Fibroblast of gingiva (primary cell): ENCODE measurements at regions not wholly inside any gene's neighbourhood (a gene's known extent, or its start where the extent isn't known, plus 50 kb on each side); places are given as distances from the start of the nearest gene placed in this dataset.
A peak's percentile ranks its signal among the peaks of the same experiment; 100 is the strongest.
"Not testable (repeated sequence)": the region's sequence is repeated elsewhere in the genome, so short reads cannot be mapped to it uniquely, and the experiment has no call there.

ENCODE experiments used
- DNase-seq: peaks from one replicate; pipeline ENCODE4 v3.0.0-alpha.2; 2011; ENCODE audit warnings: low read depth

DNA sequence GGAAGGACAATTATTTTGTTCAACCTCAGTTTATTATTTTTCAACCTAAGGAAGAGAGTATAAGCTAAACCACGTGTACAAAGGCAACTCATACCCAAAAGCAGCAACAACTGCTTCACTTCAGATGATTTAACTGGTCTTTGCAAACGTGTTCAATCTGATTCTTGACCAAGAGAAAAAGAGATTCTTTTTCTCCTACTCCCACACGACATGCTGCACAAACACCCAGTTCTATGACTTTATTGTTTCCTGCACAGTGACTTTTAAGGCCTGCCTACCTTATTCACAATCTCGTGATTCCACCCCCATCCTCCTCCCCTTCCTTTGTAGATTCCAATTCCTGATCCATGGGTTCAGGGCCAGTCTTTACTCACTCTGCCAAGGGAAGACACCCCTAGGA is 1394.8 kb upstream of the ZEB2 start:
- DNase-seq, result no peak

- DNase-seq, result no peak
Observed at GRCh38 chr2:145910416-145910815, 1390.5 kb upstream of the ZEB2 start.

DNA sequence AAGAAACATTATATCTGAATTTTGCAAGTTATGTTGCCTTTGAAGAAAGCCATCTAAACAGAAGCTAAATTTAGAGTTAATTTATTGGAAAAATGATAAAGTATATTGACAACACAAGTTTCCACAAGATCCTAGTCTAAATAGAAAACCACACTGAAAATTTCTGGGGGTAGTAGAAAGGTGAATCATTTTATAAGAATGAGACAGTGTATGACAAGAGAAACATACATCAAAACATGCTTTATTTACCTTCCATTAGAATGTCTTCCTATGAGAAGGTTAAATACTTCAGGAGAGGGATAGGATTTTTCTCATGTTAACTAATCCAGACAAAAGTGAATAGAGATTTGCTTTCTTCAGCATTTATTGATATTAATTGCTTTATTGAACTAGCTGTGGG is 1389.8 kb upstream of the ZEB2 start:
- no peak for DNase-seq

DNA sequence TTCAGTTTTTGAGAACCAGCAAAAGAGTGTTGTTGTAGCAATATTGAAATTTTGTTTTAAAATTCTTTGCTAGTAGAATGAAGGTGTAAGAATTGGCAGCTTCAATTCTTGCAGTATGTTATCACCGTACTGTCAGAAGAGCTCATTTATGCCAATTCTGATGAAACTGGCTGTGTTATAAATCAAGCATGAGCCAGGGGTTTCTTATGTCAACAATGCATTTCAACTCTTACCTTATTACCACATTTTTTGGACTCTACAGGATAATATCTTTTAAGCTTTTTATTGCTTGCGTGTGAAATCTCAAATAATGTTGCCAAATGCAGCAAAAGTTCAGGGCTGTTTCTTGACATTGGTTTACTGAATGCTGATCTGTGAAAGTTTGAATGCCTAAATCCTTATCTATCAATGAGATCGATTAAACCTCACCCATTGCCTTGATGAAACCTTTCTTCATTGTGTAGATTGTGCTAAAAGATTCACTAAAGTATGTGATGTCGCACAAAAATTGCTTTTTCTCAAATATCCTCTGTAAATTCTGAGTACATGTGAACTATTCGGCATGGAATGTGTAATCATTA is 1389.3 kb upstream of the ZEB2 start:
- no peak for DNase-seq

GRCh38 chr2:145906354-145906753 is 1386.4 kb upstream of the ZEB2 start:
- no peak for DNase-seq

- no peak for DNase-seq
Observed at GRCh38 chr2:145905371-145905770, 1385.5 kb upstream of the ZEB2 start.

DNA sequence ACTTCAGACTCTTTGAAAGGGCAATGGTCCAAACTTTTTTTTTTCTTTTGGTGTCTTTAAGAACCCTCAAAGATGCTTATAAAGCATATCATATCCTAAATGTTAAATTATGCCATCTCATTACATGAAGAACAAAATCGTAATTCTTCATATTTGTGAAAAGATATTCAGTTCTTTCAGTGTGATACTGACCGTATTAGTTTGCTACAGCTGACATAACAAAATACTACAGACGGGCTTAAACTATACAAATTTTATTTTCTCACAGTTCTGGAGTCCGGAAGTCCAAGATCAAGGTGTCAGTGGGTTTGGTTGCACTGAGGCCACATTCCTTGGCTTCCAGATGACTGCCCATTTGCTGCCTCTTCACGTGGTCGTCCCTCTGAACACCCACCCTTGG is 1377.2 kb upstream of the ZEB2 start:
- no peak for DNase-seq

GRCh38 chr2:145887915-145888314 is 1368.0 kb upstream of the ZEB2 start:
- DNase-seq, result no peak

DNA sequence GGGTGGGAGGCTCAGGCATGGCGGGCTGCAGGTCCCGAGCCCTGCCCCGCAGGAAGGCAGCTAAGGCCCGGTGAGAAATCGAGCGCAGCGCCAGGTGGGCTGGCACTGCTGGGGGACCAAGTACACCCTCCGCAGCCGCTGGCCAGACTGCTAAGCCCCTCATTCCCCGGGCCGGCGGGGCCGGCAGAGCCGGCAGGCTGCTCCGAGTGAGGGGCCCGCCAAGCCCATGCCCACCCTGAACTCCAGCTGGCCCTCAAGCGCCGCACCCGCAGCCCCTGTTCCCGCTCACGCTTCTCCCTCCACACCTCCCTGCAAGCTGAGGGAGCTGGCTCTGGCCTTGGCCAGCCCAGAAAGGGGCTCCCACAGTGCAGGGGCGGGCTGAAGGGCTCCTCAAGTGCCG is 1361.1 kb upstream of the ZEB2 start:
- not testable (repeated sequence) for DNase-seq

DNA sequence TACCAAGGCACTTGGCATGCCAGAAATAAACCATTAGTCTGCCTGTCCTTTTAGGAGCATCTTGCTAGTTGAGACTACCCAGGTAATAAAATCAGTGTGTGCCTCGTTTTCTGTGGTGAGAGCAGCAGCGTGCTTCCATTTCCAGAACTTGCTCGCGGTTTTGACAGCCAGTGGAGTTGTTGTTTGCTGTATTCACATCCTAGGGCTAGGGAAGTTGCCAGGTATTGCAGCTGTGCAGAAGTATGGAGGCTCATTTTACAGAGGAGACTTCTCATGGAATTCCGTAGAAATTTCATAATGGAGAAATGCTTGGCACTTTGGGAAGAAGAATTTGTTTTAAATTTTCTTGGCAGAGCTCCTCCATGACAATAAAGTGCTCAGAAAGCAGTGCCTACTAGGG is 1355.1 kb upstream of the ZEB2 start:
- DNase-seq, result peak; percentile 66

GRCh38 chr2:145874466-145874865 is 1354.5 kb upstream of the ZEB2 start:
- peak; percentile 81 for DNase-seq

- DNase-seq, result no peak
Observed at GRCh38 chr2:145864501-145864900, 1344.6 kb upstream of the ZEB2 start.

DNA sequence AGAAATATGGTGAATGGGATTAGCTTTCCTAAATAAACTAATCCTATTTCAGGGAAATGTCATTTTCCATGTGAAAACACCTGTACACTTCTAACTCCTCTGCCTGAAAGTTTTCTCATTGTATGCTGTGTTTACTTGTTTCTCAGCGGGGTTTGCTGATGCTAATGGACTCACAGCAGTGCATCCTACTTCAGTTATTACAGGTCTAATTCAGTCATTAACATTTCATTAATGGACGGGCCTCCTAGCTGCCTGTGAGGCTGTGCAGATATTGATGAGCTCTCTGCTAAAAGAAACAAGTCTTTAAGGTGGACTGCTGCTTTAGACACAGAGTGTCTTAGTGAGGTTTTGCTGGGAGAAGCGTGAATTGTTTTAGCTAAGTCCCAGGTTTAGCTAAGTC is 1342.0 kb upstream of the ZEB2 start:
- DNase-seq, result no peak

GRCh38 chr2:145860083-145860482 is 1340.2 kb upstream of the ZEB2 start:
- no peak for DNase-seq

- DNase-seq, result no peak
Observed at GRCh38 chr2:145855142-145855541, 1335.2 kb upstream of the ZEB2 start.

DNA sequence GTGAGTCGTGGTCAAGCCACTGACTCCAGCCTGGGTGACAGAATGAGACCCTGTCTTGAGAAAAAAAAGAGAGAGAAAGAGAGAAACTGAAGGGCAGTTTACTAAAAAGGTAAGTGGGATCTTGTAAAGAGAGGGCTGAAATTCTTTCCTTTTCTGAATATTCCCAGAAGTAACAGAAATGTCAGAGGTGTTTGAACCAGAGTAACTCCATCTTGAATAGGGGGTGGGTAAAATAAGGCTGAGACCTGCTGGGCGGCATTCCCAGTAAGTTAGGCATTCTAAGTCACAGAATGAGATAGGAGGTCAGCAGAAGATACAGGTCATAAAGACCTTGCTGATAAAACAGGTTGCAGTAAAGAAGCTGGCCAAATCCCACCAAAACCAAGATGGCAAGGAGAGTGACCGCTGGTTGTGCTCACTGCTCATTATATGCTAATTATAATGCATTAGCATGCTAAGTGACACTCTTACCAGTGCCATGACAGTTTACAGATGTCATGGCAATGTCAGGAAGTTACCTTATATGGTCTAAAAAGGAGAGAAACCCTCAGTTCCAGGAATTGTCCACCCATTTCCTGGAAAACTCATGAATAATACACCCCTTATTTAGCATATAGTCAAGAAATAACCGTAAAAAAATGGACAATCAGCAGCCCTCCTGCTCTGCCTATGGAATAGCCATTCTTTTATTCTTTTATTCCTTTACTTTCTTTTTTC is 1334.3 kb upstream of the ZEB2 start:
- DNase-seq, result no peak

GRCh38 chr2:145851730-145852129 is 1331.8 kb upstream of the ZEB2 start:
- peak; percentile 26 for DNase-seq

DNA sequence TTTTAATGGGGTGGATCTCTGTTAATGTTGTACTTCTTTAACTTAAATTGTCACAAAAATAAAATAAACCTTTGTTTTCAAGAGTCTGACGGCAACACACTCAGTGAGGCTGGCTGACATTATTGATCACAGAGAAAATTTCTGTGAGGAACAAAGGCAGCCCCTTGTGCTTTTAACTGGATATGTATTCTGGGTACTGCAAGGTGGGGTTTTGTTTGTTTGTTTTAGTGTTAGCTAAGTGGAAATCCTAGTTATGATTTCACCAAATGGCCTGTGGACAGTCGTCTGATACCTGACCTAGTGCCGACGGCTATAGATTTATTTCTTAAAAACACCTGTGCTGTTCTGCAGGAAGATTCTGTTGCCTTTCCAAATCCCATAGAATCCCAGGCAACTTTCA is 1329.5 kb upstream of the ZEB2 start:
- DNase-seq, result no peak

- peak; percentile 6 for DNase-seq
Observed at GRCh38 chr2:145846982-145847381, 1327.1 kb upstream of the ZEB2 start.

- no peak for DNase-seq
Observed at GRCh38 chr2:145845923-145846322, 1326.0 kb upstream of the ZEB2 start.

DNA sequence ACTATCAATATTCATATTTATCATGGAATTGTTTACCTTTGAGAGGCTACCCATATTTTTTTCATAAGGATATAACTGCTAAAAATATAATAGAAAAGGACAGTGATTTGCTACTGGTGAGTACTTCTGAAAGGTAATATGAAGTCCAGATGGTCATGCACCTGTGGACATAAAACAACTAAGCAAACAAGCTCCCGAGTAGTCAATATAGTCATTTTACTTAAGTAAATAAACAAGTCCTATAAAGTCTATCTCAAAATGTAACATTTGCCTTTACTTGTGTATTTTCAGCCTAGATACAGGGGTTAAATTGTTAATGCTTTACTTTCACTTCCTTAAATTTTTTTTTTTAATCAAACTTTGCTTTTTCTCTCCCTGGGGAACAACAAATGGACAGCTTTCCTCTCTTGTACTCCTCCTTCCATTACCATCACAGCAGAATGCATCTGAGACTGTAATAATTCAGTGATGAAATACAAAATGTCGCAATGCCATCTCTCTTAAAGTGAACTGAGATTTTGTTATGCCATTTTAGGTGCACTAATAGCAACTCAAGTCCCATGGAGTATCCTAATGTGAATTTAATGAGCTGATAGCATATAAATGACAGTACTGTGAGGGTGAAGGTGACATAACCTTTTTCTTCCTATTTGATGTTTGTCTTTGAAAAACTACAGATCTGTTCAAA is 1325.4 kb upstream of the ZEB2 start:
- DNase-seq, result peak; percentile 61

DNA sequence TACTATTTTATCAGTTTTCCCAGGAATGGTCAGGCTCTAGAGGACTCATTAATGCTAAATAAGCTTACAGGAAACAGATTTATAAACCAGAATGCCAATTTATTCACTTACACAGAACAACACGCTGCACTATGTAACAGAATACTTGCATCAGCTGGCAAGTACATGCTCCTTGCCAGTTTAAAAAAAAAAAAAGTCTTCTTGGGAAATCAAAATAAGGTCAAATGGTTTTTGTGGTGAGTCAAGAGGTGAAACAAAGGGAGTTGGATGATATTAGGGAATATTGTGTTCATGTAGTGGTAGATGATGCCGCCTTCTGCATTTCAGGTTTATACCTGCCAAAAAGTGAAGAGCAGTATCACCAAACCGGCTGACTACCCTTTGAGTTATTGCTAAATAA is 1322.1 kb upstream of the ZEB2 start:
- DNase-seq, result peak; percentile 73

DNA sequence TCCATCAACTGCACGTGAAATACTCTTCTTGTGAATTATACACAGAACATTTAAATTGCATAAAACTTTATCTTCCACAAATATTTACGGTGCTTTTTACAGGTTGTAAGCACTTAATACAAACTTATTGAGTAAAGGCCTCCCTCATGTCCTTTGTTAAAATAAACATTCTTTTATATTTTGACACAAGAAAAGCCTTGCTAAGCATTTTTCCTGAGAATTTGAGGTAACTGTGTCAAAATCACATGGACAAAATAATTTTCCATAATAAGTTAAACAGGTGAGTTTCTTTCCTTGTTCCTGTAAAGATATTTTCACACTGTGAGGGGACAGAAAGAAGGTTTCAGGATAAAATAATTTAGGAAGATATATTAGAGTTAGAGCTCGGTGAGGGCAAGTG is 1317.1 kb upstream of the ZEB2 start:
- no peak for DNase-seq

GRCh38 chr2:145835665-145836064 is 1315.7 kb upstream of the ZEB2 start:
- no peak for DNase-seq
